ENCODE measurements at regions not wholly inside any gene's neighbourhood (a gene's known extent, or its start where the extent isn't known, plus 50 kb on each side); places are given as distances from the start of the nearest gene placed in this dataset.
"Not testable (repeated sequence)": the region's sequence is repeated elsewhere in the genome, so short reads cannot be mapped to it uniquely, and the experiment has no call there.

- H3K9me2 ChIP-seq (ENCODE audit: insufficient read depth), result no peaks in the 10 kb centered on the region
- CTCF ChIA-PET, result no interaction called here
- no peaks in the 10 kb centered on the region for H4K20me1 ChIP-seq (ENCODE audit: insufficient read depth)
- intact Hi-C loops (cut with micrococcal nuclease; ENCODE audit: unreplicated experiment), result no loop called here
- no peaks in the 10 kb centered on the region for H3K4me1 ChIP-seq (replicated peaks; ENCODE audit: insufficient read depth)
- TF ChIP-seq EZH2 (IDR thresholded peaks at IDR 0.05; ENCODE audit: low read depth) (no peak), CTCF (conservative IDR thresholded peaks at IDR 0.05) (no peak)
- no peaks in the 10 kb centered on the region for H3K79me2 ChIP-seq (ENCODE audit: low read depth)
- H2AFZ ChIP-seq, result peak overlapping the region; percentile 22; the same call in 1 of the 2 replicates
- POLR2A ChIA-PET (ENCODE audit: unreplicated experiment), result no interaction called here
- H3K9me3 ChIP-seq (ENCODE audit: insufficient read depth, low read depth), result no peaks in the 10 kb centered on the region
- no TSS peak for BruUV-seq (replicated peaks)
- no peak for DNase-seq
- H3K27ac ChIP-seq, result no peak overlapping the region
- H3K27me3 ChIP-seq (ENCODE audit: insufficient read depth, low read depth), result no peaks in the 10 kb centered on the region
- no peaks in the 10 kb centered on the region for H3K36me3 ChIP-seq (ENCODE audit: low read depth)
- no peak overlapping the region for H3K4me2 ChIP-seq
- H3K4me3 ChIP-seq, result no peak overlapping the region
- H3F3A ChIP-seq (ENCODE audit: insufficient read depth, low read depth), result no peaks in the 10 kb centered on the region
These were observed 652.2 kb upstream of the KCND2 start for GRCh38 chr7:119620769-119621168.

- Histone ChIP-seq H3K4me1 (replicated peaks; ENCODE audit: insufficient read depth) (no peaks in the 10 kb centered on the region), H3K79me2 (ENCODE audit: low read depth) (no peaks in the 10 kb centered on the region), H3K36me3 (ENCODE audit: low read depth) (no peaks in the 10 kb centered on the region), H3F3A (ENCODE audit: insufficient read depth, low read depth) (no peaks in the 10 kb centered on the region), H3K9me2 (ENCODE audit: insufficient read depth) (no peaks in the 10 kb centered on the region), H2AFZ (no peak overlapping the region), H4K20me1 (ENCODE audit: insufficient read depth) (no peaks in the 10 kb centered on the region), H3K4me2 (no peak overlapping the region), H3K4me3 (no peak overlapping the region), H3K9me3 (ENCODE audit: insufficient read depth, low read depth) (no peaks in the 10 kb centered on the region), H3K27me3 (ENCODE audit: insufficient read depth, low read depth) (no peaks in the 10 kb centered on the region), H3K27ac (no peak overlapping the region)
- ChIA-PET CTCF (no interaction called here), POLR2A (ENCODE audit: unreplicated experiment) (no interaction called here)
- TF ChIP-seq EZH2 (IDR thresholded peaks at IDR 0.05; ENCODE audit: low read depth) (no peak), CTCF (conservative IDR thresholded peaks at IDR 0.05) (no peak)
- intact Hi-C loops (cut with micrococcal nuclease; ENCODE audit: unreplicated experiment), result no loop called here
- DNase-seq, result no peak
- BruUV-seq (replicated peaks), result no TSS peak
These were observed 649.5 kb upstream of the KCND2 start for GRCh38 chr7:119623427-119623826.

- TF ChIP-seq CTCF (conservative IDR thresholded peaks at IDR 0.05), result no peak
- DNase-seq, result no peak
- Histone ChIP-seq H2AFZ (no peak overlapping the region), H3K27ac (no peak overlapping the region), H3K4me1 (replicated peaks; ENCODE audit: insufficient read depth) (no peaks in the 10 kb centered on the region), H3K4me3 (no peak overlapping the region), H3K27me3 (ENCODE audit: insufficient read depth, low read depth) (no peaks in the 10 kb centered on the region), H3F3A (ENCODE audit: insufficient read depth, low read depth) (no peaks in the 10 kb centered on the region), H4K20me1 (ENCODE audit: insufficient read depth) (no peaks in the 10 kb centered on the region), H3K9me2 (ENCODE audit: insufficient read depth) (no peaks in the 10 kb centered on the region), H3K36me3 (ENCODE audit: low read depth) (no peaks in the 10 kb centered on the region), H3K9me3 (ENCODE audit: insufficient read depth, low read depth) (no peaks in the 10 kb centered on the region), H3K4me2 (no peak overlapping the region), H3K79me2 (ENCODE audit: low read depth) (no peaks in the 10 kb centered on the region)
- no TSS peak for BruUV-seq (replicated peaks)
- ChIA-PET CTCF (no interaction called here), POLR2A (ENCODE audit: unreplicated experiment) (no interaction called here)
- intact Hi-C loops (cut with micrococcal nuclease; ENCODE audit: unreplicated experiment), result no loop called here
These were observed 642.5 kb upstream of the KCND2 start for GRCh38 chr7:119630406-119630969.

- H3K27me3 ChIP-seq (ENCODE audit: insufficient read depth, low read depth); H3K4me1 ChIP-seq (replicated peaks; ENCODE audit: insufficient read depth); H3F3A ChIP-seq (ENCODE audit: insufficient read depth, low read depth); H3K36me3 ChIP-seq (ENCODE audit: low read depth); H3K9me2 ChIP-seq (ENCODE audit: insufficient read depth); BruUV-seq (replicated peaks); DNase-seq; H3K79me2 ChIP-seq (ENCODE audit: low read depth); intact Hi-C loops (cut with micrococcal nuclease; ENCODE audit: unreplicated experiment); H3K4me3 ChIP-seq; H3K4me2 ChIP-seq; H3K27ac ChIP-seq; H4K20me1 ChIP-seq (ENCODE audit: insufficient read depth); H3K9me3 ChIP-seq (ENCODE audit: insufficient read depth, low read depth); H2AFZ ChIP-seq: not testable (repeated sequence)
- POLR2A ChIA-PET (ENCODE audit: unreplicated experiment), result interaction anchor here (0.7 kb wide), 1 partner anchor 284 kb away, joined by 4 read pairs; no protein-coding TSS in a partner anchor
- CTCF ChIA-PET, result interaction anchor here (0.6 kb wide), 1 partner anchor 51 kb away, joined by 3 read pairs; no protein-coding TSS in a partner anchor
These were observed 639.2 kb upstream of the KCND2 start for GRCh38 chr7:119633812-119634211.
